Neutrophil (primary cell): ENCODE measurements at regions not wholly inside any gene's neighbourhood (a gene's known extent, or its start where the extent isn't known, plus 50 kb on each side); places are given as distances from the start of the nearest gene placed in this dataset.
"Not testable (repeated sequence)": the region's sequence is repeated elsewhere in the genome, so short reads cannot be mapped to it uniquely, and the experiment has no call there.

Experiments
- H3K27ac ChIP-seq: fragments of 200-600 bp; sonication (generic); 2 replicates; pipeline ENCODE4 v1.5.1; 2016; ENCODE audit warnings: mild to moderate bottlenecking, moderate library complexity
- H3K27me3 ChIP-seq: fragments of 200-600 bp; sonication (generic); 2 replicates; pipeline ENCODE4 v1.6.0; 2016; ENCODE audit warnings: mild to moderate bottlenecking
- H3K36me3 ChIP-seq: fragments of 200-600 bp; sonication (generic); 2 replicates; pipeline ENCODE4 v1.5.1; 2017
- H3K4me1 ChIP-seq, 2 experiments: fragments of 200-600 bp in 1 of 2; sonication (generic) in 1 of 2; 1 replicate in 1 of 2; 2 replicates in 1 of 2; pipeline versions ENCODE4 v1.5.1 to v1.6.1; 2013 to 2016; ENCODE audit warnings: low read depth in 1 of 2, low read length in 1 of 2, mild to moderate bottlenecking in 1 of 2, moderate library complexity in 1 of 2; ENCODE audit not compliant: control insufficient read depth in 1 of 2, insufficient read depth in 1 of 2
- H3K4me3 ChIP-seq, 2 experiments: fragments of 200-600 bp in 1 of 2; sonication (generic) in 1 of 2; 1 replicate in 1 of 2; 2 replicates in 1 of 2; pipeline ENCODE4 v1.5.1; 2013 to 2016; ENCODE audit warnings: low read depth in 1 of 2, low read length in 1 of 2, mild to moderate bottlenecking in 1 of 2, moderate library complexity in 1 of 2
- H3K9me3 ChIP-seq: fragments of 200-600 bp; sonication (generic); 2 replicates; pipeline ENCODE4 v1.5.1; 2016
- CTCF ChIP-seq: fragments of 200-600 bp; sonication (generic); IDR thresholded peaks from 2 replicates; pipeline ENCODE4 v1.5.1; 2016; ENCODE audit warnings: antibody characterized with exemption

- H3K4me3 ChIP-seq: no peak overlapping the region
- no peaks in the 10 kb centered on the region for H3K27me3 ChIP-seq
- H3K36me3 ChIP-seq: no peaks in the 10 kb centered on the region
- TF ChIP-seq CTCF: no peak
- no peaks in the 10 kb centered on the region for H3K9me3 ChIP-seq
- H3K4me1 ChIP-seq: no peaks in the 10 kb centered on the region
- H3K27ac ChIP-seq: no peak overlapping the region
Measured at GRCh38 chr22:22771696-22772377, 115.8 kb upstream of the IGLL5 start.

DNA sequence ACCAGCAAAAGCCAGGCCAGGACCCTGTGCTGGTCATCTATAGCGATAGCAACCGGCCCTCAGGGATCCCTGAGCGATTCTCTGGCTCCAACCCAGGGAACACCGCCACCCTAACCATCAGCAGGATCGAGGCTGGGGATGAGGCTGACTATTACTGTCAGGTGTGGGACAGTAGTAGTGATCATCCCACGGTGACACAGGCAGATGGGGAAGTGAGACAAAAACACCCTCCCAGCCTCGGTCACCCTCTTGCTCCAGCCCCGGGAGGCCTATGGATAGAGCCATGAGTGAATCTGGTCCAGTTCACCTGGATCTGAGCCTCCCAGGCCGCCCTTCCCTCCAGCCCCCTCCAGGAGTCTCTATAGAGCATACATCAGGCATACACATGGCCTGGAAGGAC lies 115.2 kb upstream of the IGLL5 start:
- Histone ChIP-seq H3K4me3 (no peak overlapping the region), H3K27ac (no peak overlapping the region), H3K36me3 (no peaks in the 10 kb centered on the region), H3K4me1 (no peaks in the 10 kb centered on the region), H3K27me3 (no peaks in the 10 kb centered on the region), H3K9me3 (no peaks in the 10 kb centered on the region)
- TF ChIP-seq CTCF: no peak

- no peak overlapping the region for H3K4me3 ChIP-seq
- no peaks in the 10 kb centered on the region for H3K4me1 ChIP-seq
- no peaks in the 10 kb centered on the region for H3K9me3 ChIP-seq
- H3K27ac ChIP-seq: no peak overlapping the region
- no peak for TF ChIP-seq CTCF
- no peaks in the 10 kb centered on the region for H3K27me3 ChIP-seq
- no peaks in the 10 kb centered on the region for H3K36me3 ChIP-seq
Measured at GRCh38 chr22:22772883-22773282, 114.7 kb upstream of the IGLL5 start.

- no peaks in the 10 kb centered on the region for H3K4me1 ChIP-seq
- H3K27me3 ChIP-seq: no peaks in the 10 kb centered on the region
- no peak overlapping the region for H3K27ac ChIP-seq
- TF ChIP-seq CTCF: no peak
- no peak overlapping the region for H3K4me3 ChIP-seq
- H3K9me3 ChIP-seq: no peaks in the 10 kb centered on the region
- H3K36me3 ChIP-seq: no peaks in the 10 kb centered on the region
Measured at GRCh38 chr22:22773427-22773826, 114.2 kb upstream of the IGLL5 start.

GRCh38 chr22:22773979-22774604 lies 113.5 kb upstream of the IGLL5 start:
- H3K27ac ChIP-seq: no peak overlapping the region
- H3K36me3 ChIP-seq: no peaks in the 10 kb centered on the region
- no peaks in the 10 kb centered on the region for H3K4me1 ChIP-seq
- no peaks in the 10 kb centered on the region for H3K27me3 ChIP-seq
- no peaks in the 10 kb centered on the region for H3K9me3 ChIP-seq
- no peak overlapping the region for H3K4me3 ChIP-seq
- TF ChIP-seq CTCF: no peak

GRCh38 chr22:22774762-22775161 lies 112.9 kb upstream of the IGLL5 start:
- not testable (repeated sequence) for H3K36me3 ChIP-seq, H3K27me3 ChIP-seq, H3K9me3 ChIP-seq, H3K4me3 ChIP-seq, H3K4me1 ChIP-seq, H3K27ac ChIP-seq
